ENCODE measurements at regions not wholly inside any gene's neighbourhood (a gene's known extent, or its start where the extent isn't known, plus 50 kb on each side); places are given as distances from the start of the nearest gene placed in this dataset.

DNA sequence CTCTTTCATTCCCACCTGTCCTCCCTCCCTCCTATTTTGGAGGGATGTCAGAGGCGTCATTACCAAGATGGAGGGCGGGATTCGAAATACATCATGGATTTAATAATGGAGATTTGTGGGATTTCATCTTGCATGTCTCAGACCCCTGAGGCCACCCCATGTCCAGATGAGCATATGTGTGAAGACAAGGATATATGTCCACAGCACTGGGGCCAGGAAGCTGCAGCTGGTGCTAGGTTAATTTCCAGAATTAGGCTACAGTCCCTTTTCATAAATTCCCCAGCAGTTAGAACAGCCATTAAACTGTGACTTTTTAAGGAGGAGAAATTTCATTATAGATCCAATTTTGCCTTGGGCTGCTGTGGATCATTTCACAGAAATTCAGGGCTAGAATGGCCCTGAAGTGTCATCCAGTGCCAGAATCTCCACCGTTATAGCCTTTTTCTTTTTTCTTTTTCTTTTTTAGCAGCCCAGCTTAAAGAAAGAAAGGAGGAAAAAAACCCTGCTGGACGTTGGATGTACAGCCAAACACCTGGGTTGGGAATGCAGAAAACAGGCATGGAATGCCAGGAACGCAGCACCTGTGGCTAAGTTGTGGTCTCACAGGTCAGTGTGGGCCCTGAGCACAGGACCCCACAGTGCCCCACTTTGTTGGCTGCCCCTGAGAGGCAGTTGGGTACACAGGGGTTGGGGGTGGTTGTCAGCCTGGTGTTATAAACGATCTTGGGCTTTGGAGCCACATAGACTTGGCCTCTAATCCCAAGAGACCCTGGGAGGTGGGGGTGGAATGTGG is 50.2 kb upstream of the CXCL14 start:
- Histone ChIP-seq H3K9ac (replicated peaks in 1 of 4; ENCODE audit: extremely low read depth in 1 of 4, low read depth in 3 of 4, low read length in 3 of 4) (no peak overlapping the region), H2BK120ac (replicated peaks; ENCODE audit: low read depth, low read length) (no peak overlapping the region), H3K4me2 (ENCODE audit: insufficient read depth in 1 of 2, low read depth in 2 of 2, low read length in 2 of 2) (no peak overlapping the region), H3K4me3 (ENCODE audit: extremely low read depth in 1 of 4, insufficient read depth in 2 of 4, low read depth in 3 of 4, low read length in 4 of 4) (no peak overlapping the region), H3K79me2 (ENCODE audit: control insufficient read depth in 1 of 2, insufficient read depth in 2 of 2, low read length in 2 of 2) (no peaks in the 10 kb centered on the region), H3K79me1 (ENCODE audit: low read depth, low read length) (no peaks in the 10 kb centered on the region), H3K27ac (ENCODE audit: low read depth, low read length) (no peak overlapping the region), H2AFZ (ENCODE audit: low read length) (no peak overlapping the region), H4K5ac (ENCODE audit: insufficient read length, low read depth, low read length) (no peak overlapping the region), H4K91ac (replicated peaks; ENCODE audit: insufficient read length, low read length) (no peak overlapping the region), H3K23ac (ENCODE audit: insufficient read length) (no peak overlapping the region), H2BK12ac (ENCODE audit: low read depth, low read length) (no peak overlapping the region), H4K20me1 (replicated peaks in 1 of 2; ENCODE audit: control insufficient read depth in 1 of 2, insufficient read depth in 2 of 2, low read length in 2 of 2) (no peaks in the 10 kb centered on the region), H2BK5ac (ENCODE audit: low read depth, low read length) (no peak overlapping the region), H3K14ac (ENCODE audit: insufficient read length) (no peak overlapping the region), H3K4ac (replicated peaks; ENCODE audit: insufficient read length, low read depth, low read length) (no peak overlapping the region), H3K27me3 (replicated peaks in 1 of 4; ENCODE audit: control insufficient read depth in 3 of 4, extremely low read depth in 1 of 4, insufficient read depth in 3 of 4, low read length in 3 of 4) (no peaks in the 10 kb centered on the region), H3K56ac (replicated peaks; ENCODE audit: insufficient read length, low read depth, low read length) (no peak overlapping the region), H3K36me3 (ENCODE audit: control insufficient read depth in 2 of 4, insufficient read depth in 4 of 4, low read length in 3 of 4) (no peaks in the 10 kb centered on the region), H2BK15ac (ENCODE audit: low read length) (no peak overlapping the region), H2BK20ac (ENCODE audit: low read length) (0 out of 2 replicates have a peak overlapping the region, but pooled peaks have one; percentile 26), H3K23me2 (ENCODE audit: low read depth, low read length) (no peaks in the 10 kb centered on the region), H4K8ac (ENCODE audit: extremely low read depth, insufficient read depth, low read length) (no peak overlapping the region), H3K4me1 (replicated peaks in 1 of 4; ENCODE audit: control insufficient read depth in 3 of 4, insufficient read depth in 4 of 4, low read length in 3 of 4) (peaks cover 0 to 2% (median 0%) of the 10 kb centered on the region in 4 experiments; a peak in 1 of 7 replicates), H3K9me3 (ENCODE audit: insufficient read depth in 2 of 2, low read depth in 1 of 2, low read length in 1 of 2) (no peaks in the 10 kb centered on the region), H3K18ac (ENCODE audit: extremely low read depth, low read length) (no peak overlapping the region), H2AK5ac (ENCODE audit: low read depth, low read length) (no peak overlapping the region)
- ChIA-PET POLR2A (ENCODE audit: partially characterized antibody) (interaction anchor here (1.0 kb wide), 1 partner anchor 13 kb away, joined by 4 read pairs; no protein-coding TSS in a partner anchor), CTCF (ENCODE audit: partially characterized antibody) (interaction anchor here (1.1 kb wide), 1 partner anchor 60 kb away, joined by 3 read pairs; no protein-coding TSS in a partner anchor)
- FAIRE-seq (no peak), DNase-seq (ENCODE audit: low read depth in 1 of 2, low spot score in 2 of 2) (peak in 1 of 2 experiments; percentile 45)
- 86% methylated on average over 6 of the region's 7 CpGs; no CpG with 5 or more reads in 1 of the 2 experiments for WGBS, 2 experiments (ENCODE audit: extremely low coverage in 1 of 2, insufficient coverage in 1 of 2, insufficient read length in 1 of 2, insufficient replicate concordance in 2 of 2, low coverage in 1 of 2, low lambda C conversion rate in 2 of 2, missing lambda C conversion rate in 1 of 2)
- TF ChIP-seq BACH1 (IDR thresholded peaks at IDR 0.05; ENCODE audit: low read length) (no peak), KDM4A (IDR thresholded peaks at IDR 0.05; ENCODE audit: low read depth, low read length, severe bottlenecking) (no peak), ZNF274 (IDR thresholded peaks at IDR 0.05; ENCODE audit: borderline replicate concordance, extremely low read depth, low read length) (no peak), SIX5 (IDR thresholded peaks at IDR 0.05; ENCODE audit: low read depth, low read length) (no peak), TCF12 (IDR thresholded peaks at IDR 0.05; ENCODE audit: low read depth, low read length) (peak; percentile 95), RNF2 (IDR thresholded peaks at IDR 0.05; ENCODE audit: borderline replicate concordance, low read depth, low read length, missing control alignments, poor library complexity, severe bottlenecking) (no peak), TEAD4 (IDR thresholded peaks at IDR 0.05; ENCODE audit: low read depth, low read length) (peak; percentile 94), RFX5 (IDR thresholded peaks at IDR 0.05; ENCODE audit: borderline replicate concordance, low read depth, low read length) (no peak)
- TF ChIP-seq, protein P1, sequence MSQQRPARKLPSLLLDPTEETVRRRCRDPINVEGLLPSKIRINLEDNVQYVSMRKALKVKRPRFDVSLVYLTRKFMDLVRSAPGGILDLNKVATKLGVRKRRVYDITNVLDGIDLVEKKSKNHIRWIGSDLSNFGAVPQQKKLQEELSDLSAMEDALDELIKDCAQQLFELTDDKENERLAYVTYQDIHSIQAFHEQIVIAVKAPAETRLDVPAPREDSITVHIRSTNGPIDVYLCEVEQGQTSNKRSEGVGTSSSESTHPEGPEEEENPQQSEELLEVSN (IDR thresholded peaks at IDR 0.05): no peak

All from H1 (cell line).